Heart left ventricle (tissue), 13 donors: ENCODE measurements at regions not wholly inside any gene's neighbourhood (a gene's known extent, or its start where the extent isn't known, plus 50 kb on each side); places are given as distances from the start of the nearest gene placed in this dataset.

ENCODE experiments used
- CTCF ChIP-seq, 12 donors: fragments of 200-600 bp; sonication (generic) in 4 of 12; IDR thresholded peaks; one replicate each; pipeline versions ENCODE4 v1.5.0 to v1.8.0; 2018 to 2022; ENCODE audit warnings: antibody characterized with exemption in 12 of 12, mild to moderate bottlenecking in 5 of 12
- POLR2A ChIP-seq, 2 donors: fragments of 450-650 bp; IDR thresholded peaks; one replicate each; pipeline ENCODE4 v1.6.1; 2017; ENCODE audit warnings: antibody characterized with exemption in 2 of 2, mild to moderate bottlenecking in 2 of 2, moderate library complexity in 2 of 2
- donor health status: ischemic (EF 13 %, LVEDD 7.1; RV severe dilation, severe dysfunction).
- donor health status: DM: no; HTN: yes; CAD: no.
- donor health status: DM: no; HTN: no; CAD: no.
- donor health status: ischemic (EF 25% LVEDD 6.9; RV normal size, moderate dysfunction).
- donor health status: ischemic (EF 25% LVEDD 5.7; RV mildly dilated, moderate dysfunction).
- donor health status: ischemic (EF 35%, LVEDD 5.7; RV mildly dilated, moderate dysfunction).
- donor health status: nonischemic (EF 11% LVEDD 7.7; RV severe dilation, severe dysfunction).
- donor health status: DM: yes; HTN: yes; CAD: no.
- donor health status: PGD.
- donor health status: ischemic (EF 29% LVEDD 5.4; RV normal size, mild dysfunction).
- donor health status: nonischemic (EF 23%, LVEDD 6.1; RV moderate dilation, normal function).

- TF ChIP-seq POLR2A (IDR thresholded peaks at IDR 0.05) (no peak), CTCF (IDR thresholded peaks at IDR 0.05) (no peak)
Observed at GRCh38 chr7:17595546-17595945, 297.1 kb downstream of the AHR start.
